ENCODE measurements at regions not wholly inside any gene's neighbourhood (a gene's known extent, or its start where the extent isn't known, plus 50 kb on each side); places are given as distances from the start of the nearest gene placed in this dataset.

DNA sequence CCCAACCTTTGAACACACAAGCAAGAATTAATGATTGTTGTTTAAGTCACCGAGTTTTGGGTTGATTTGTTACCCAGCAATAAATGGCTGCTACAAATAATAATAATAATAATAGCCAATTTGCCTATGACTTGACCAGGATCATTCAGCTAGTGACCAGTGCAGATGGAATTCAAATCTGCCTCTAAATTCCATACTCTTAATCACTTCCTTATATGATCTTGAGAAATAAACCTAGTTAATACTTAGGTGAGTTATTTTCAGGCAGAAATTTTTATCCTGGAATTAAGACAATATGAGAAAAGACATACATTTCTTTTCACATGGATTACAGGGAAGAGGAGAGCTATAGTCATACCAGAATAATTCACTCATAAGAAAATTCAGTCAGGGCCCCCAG is 116.0 kb upstream of the GALNT15 start:
- TF ChIP-seq POLR2AphosphoS5 (IDR thresholded peaks at IDR 0.05) (no peak), POLR2A (IDR thresholded peaks at IDR 0.05) (no peak)
